ENCODE measurements at regions not wholly inside any gene's neighbourhood (a gene's known extent, or its start where the extent isn't known, plus 50 kb on each side); places are given as distances from the start of the nearest gene placed in this dataset.

DNA sequence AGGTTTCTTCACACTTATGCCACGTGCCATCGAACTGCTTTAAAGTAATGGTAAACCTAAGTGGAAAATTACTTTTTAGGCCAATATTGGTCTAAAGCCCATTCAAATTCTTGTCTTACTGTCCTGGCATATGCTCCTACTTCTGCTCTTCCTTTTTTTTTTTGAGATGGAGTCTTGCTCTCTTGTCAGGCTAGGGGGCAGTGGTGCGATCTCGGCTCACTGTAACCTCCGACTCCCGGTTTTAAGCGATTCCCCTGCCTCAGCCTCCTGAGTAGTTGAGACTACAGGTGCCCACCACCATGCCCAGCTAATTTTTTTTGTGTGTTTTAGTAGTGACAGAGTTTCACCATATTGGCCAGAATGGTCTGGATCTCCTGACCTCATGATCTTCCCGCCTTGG, 129.0 kb upstream of the TECRL start:
- peak; percentile 70 for FAIRE-seq
- Histone ChIP-seq H3K9ac (ENCODE audit: insufficient read depth, low read depth, low read length) (no peak overlapping the region), H3K4me1 (ENCODE audit: insufficient read depth, low read length) (peaks cover 7% of the 10 kb centered on the region), H3K27ac (ENCODE audit: extremely low read length, insufficient read depth, low read length) (no peak overlapping the region), H3K4me2 (ENCODE audit: low read depth, low read length) (peak overlapping the region; percentile 24; the same call in 1 of the 2 replicates), H3K79me2 (ENCODE audit: insufficient read depth, low read length) (no peaks in the 10 kb centered on the region), H3K27me3 (ENCODE audit: control insufficient read depth in 1 of 2, insufficient read depth in 2 of 2, low read length in 2 of 2) (no peaks in the 10 kb centered on the region), H2AFZ (ENCODE audit: low read length) (no peak overlapping the region), H3K36me3 (replicated peaks in 1 of 2; ENCODE audit: control insufficient read depth in 1 of 2, insufficient read depth in 2 of 2, low read length in 2 of 2) (no peaks in the 10 kb centered on the region), H3K9me3 (ENCODE audit: low read length) (no peaks in the 10 kb centered on the region), H4K20me1 (ENCODE audit: insufficient read depth, low read length) (no peaks in the 10 kb centered on the region), H3K4me3 (replicated peaks in 1 of 3; ENCODE audit: insufficient read depth in 1 of 3, low read depth in 2 of 3, low read length in 3 of 3) (no peak overlapping the region)
- intact Hi-C loops (cut with micrococcal nuclease; ENCODE audit: unreplicated experiment) (loop anchor here (5.0 kb wide), 1 partner anchor 1241 kb away; no protein-coding TSS in a partner anchor), in situ Hi-C loops (cut with HindIII; ENCODE audit: extremely low pct_ligation_motif_present, low pct_unique_long_range_greater_than_20kb) (loop anchor here (5.0 to 25.0 kb wide), 2 partner anchors 226 to 381 kb away; no protein-coding TSS in a partner anchor)
- BruUV-seq (replicated peaks), result no TSS peak
- TF ChIP-seq, protein P1, sequence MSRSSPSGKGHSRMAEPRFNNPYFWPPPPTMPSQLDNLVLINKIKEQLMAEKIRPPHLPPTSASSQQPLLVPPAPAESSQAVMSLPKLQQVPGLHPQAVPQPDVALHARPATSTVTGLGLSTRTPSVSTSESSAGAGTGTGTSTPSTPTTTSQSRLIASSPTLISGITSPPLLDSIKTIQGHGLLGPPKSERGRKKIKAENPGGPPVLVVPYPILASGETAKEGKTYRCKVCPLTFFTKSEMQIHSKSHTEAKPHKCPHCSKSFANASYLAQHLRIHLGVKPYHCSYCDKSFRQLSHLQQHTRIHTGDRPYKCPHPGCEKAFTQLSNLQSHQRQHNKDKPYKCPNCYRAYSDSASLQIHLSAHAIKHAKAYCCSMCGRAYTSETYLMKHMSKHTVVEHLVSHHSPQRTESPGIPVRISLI (CRISPR knock-in tag; IDR thresholded peaks at IDR 0.05; ENCODE audit: borderline replicate concordance), result peak; percentile 60; the same call in 1 of the 2 replicates
- TF ChIP-seq, protein P2, sequence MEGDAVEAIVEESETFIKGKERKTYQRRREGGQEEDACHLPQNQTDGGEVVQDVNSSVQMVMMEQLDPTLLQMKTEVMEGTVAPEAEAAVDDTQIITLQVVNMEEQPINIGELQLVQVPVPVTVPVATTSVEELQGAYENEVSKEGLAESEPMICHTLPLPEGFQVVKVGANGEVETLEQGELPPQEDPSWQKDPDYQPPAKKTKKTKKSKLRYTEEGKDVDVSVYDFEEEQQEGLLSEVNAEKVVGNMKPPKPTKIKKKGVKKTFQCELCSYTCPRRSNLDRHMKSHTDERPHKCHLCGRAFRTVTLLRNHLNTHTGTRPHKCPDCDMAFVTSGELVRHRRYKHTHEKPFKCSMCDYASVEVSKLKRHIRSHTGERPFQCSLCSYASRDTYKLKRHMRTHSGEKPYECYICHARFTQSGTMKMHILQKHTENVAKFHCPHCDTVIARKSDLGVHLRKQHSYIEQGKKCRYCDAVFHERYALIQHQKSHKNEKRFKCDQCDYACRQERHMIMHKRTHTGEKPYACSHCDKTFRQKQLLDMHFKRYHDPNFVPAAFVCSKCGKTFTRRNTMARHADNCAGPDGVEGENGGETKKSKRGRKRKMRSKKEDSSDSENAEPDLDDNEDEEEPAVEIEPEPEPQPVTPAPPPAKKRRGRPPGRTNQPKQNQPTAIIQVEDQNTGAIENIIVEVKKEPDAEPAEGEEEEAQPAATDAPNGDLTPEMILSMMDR (CRISPR knock-in tag; IDR thresholded peaks at IDR 0.05), result peak; percentile 50; the same call in 1 of the 2 replicates
- no peak for TF ChIP-seq ZNF558 (CRISPR knock-in tag; IDR thresholded peaks at IDR 0.05; ENCODE audit: borderline replicate concordance)
- peak; percentile 6 for DNase-seq (ENCODE audit: low spot score)
- peak; percentile 94 for ATAC-seq
- CTCF ChIA-PET (ENCODE audit: low intra/inter-chr PET ratio, low total read pairs), result interaction anchor here (1.2 to 3.3 kb wide), 2 partner anchors 224 to 378 kb away, joined by 6 to 35 read pairs; no protein-coding TSS in a partner anchor
- WGBS (ENCODE audit: low lambda C conversion rate), result 6% methylated on average over 8 of the region's 8 CpGs
- POLR2A ChIA-PET, result no interaction called here

DNA sequence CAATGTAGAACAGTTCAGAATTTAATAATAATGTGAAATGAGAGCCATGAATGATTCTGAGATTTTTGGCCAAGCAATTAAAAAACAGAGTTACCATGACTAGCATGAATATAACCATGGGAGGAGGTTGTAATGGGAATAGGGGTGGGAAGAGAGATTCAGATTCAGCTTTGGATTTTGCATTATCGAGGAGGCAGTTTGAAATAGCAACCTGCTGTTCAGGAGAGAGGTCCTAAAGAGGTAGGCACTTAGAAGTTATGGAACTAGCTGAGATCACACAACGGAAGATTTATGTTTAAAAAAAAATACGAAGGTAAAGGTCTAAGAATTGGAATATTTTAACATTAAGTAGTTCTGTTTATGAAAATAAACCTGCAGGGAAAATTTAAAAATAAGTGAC, 124.4 kb upstream of the TECRL start:
- WGBS (ENCODE audit: low lambda C conversion rate), result 1% methylated on average over 3 of the region's 3 CpGs
- BruUV-seq (replicated peaks), result no TSS peak
- ATAC-seq, result no peak
- Histone ChIP-seq H3K4me2 (ENCODE audit: low read depth, low read length) (no peak overlapping the region), H3K27ac (ENCODE audit: extremely low read length, insufficient read depth, low read length) (no peak overlapping the region), H3K4me3 (replicated peaks in 1 of 3; ENCODE audit: insufficient read depth in 1 of 3, low read depth in 2 of 3, low read length in 3 of 3) (no peak overlapping the region), H3K9ac (ENCODE audit: insufficient read depth, low read depth, low read length) (no peak overlapping the region), H4K20me1 (ENCODE audit: insufficient read depth, low read length) (no peaks in the 10 kb centered on the region), H3K27me3 (ENCODE audit: control insufficient read depth in 1 of 2, insufficient read depth in 2 of 2, low read length in 2 of 2) (no peaks in the 10 kb centered on the region), H3K4me1 (ENCODE audit: insufficient read depth, low read length) (peaks cover 3% of the 10 kb centered on the region), H3K36me3 (replicated peaks in 1 of 2; ENCODE audit: control insufficient read depth in 1 of 2, insufficient read depth in 2 of 2, low read length in 2 of 2) (no peaks in the 10 kb centered on the region), H2AFZ (ENCODE audit: low read length) (no peak overlapping the region), H3K79me2 (ENCODE audit: insufficient read depth, low read length) (no peaks in the 10 kb centered on the region), H3K9me3 (ENCODE audit: low read length) (no peaks in the 10 kb centered on the region)
- intact Hi-C loops (cut with micrococcal nuclease; ENCODE audit: unreplicated experiment), result no loop called here
- no peak for FAIRE-seq
- no peak for DNase-seq (ENCODE audit: low spot score)
- no peak for TF ChIP-seq HOXA5 (CRISPR knock-in tag; IDR thresholded peaks at IDR 0.05)
- TF ChIP-seq, protein P3, sequence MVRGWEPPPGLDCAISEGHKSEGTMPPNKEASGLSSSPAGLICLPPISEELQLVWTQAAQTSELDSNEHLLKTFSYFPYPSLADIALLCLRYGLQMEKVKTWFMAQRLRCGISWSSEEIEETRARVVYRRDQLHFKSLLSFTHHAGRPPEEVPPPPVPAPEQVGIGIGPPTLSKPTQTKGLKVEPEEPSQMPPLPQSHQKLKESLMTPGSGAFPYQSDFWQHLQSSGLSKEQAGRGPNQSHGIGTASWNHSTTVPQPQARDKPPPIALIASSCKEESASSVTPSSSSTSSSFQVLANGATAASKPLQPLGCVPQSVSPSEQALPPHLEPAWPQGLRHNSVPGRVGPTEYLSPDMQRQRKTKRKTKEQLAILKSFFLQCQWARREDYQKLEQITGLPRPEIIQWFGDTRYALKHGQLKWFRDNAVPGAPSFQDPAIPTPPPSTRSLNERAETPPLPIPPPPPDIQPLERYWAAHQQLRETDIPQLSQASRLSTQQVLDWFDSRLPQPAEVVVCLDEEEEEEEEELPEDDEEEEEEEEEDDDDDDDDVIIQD (CRISPR knock-in tag; IDR thresholded peaks at IDR 0.05; ENCODE audit: low read depth), result no peak
- in situ Hi-C loops (cut with HindIII; ENCODE audit: extremely low pct_ligation_motif_present, low pct_unique_long_range_greater_than_20kb), result loop anchor here (25.0 kb wide), 1 partner anchor 221 kb away; no protein-coding TSS in a partner anchor
- CTCF ChIA-PET (ENCODE audit: low intra/inter-chr PET ratio, low total read pairs), result no interaction called here
- POLR2A ChIA-PET, result no interaction called here

Data from HepG2 (cell line).